SK-N-SH (cell line): ENCODE measurements at regions not wholly inside any gene's neighbourhood (a gene's known extent, or its start where the extent isn't known, plus 50 kb on each side); places are given as distances from the start of the nearest gene placed in this dataset.

ENCODE experiments used
- CHD2 ChIP-seq: fragments of 150-350 bp; IDR thresholded peaks from 2 replicates; pipeline ENCODE4 v1.6.1; 2018; ENCODE audit warnings: low read length; ENCODE audit not compliant: partially characterized antibody
- EP300 ChIP-seq, 2 experiments: IDR thresholded peaks; 2 replicates each; pipeline versions ENCODE4 v1.4.0 to v1.6.1; 2012; ENCODE audit warnings: borderline replicate concordance in 1 of 2, low read depth in 1 of 2, low read length in 1 of 2
- NRF1 ChIP-seq: IDR thresholded peaks from 2 replicates; pipeline ENCODE4 v1.6.1; 2012; ENCODE audit warnings: low read depth, mild to moderate bottlenecking, low read length
- RAD21 ChIP-seq: IDR thresholded peaks from 2 replicates; pipeline ENCODE4 v1.6.1; 2012; ENCODE audit warnings: mild to moderate bottlenecking, low read length
- TCF12 ChIP-seq: IDR thresholded peaks from 2 replicates; pipeline ENCODE4 v1.4.0; 2012
- TEAD4 ChIP-seq: IDR thresholded peaks from 2 replicates; pipeline ENCODE4 v1.4.0; 2012; ENCODE audit warnings: mild to moderate bottlenecking, borderline replicate concordance; ENCODE audit not compliant: insufficient read depth
- TF ChIP-seq, protein P1 (sequence below): fragments of 200-600 bp; sonication (generic); IDR thresholded peaks from 2 replicates; pipeline ENCODE4 v1.6.1; 2017; ENCODE audit warnings: antibody characterized with exemption, mild to moderate bottlenecking, moderate library complexity
- TF ChIP-seq, protein P2 (sequence below): IDR thresholded peaks from 2 replicates; pipeline ENCODE4 v1.4.0; 2012; ENCODE audit warnings: low read depth, borderline replicate concordance
- TF ChIP-seq, protein P3 (sequence below): IDR thresholded peaks from 2 replicates; pipeline ENCODE4 v1.6.1; 2012; ENCODE audit warnings: mild to moderate bottlenecking, low read depth, low read length, moderate library complexity

DNA sequence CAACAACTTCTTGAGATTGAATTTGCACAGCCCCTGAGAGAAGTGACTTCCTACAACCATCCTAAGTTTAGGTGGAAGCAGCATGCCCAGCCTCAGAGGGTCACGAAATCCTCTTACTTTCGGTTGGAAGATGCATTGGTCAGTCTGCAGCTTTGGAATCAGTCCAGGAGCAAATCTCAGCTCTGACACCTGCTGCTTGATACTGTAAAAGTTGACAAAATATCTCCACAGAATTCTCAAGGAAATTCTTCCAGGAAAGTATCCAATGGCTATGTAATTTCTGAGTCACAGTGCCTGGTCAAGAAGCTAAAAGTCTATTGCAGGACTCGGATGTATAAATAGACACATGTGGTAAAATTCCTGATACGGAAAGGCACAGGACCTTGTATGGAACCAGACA, 414.5 kb upstream of the GYPC start:
- TF ChIP-seq, protein P1, sequence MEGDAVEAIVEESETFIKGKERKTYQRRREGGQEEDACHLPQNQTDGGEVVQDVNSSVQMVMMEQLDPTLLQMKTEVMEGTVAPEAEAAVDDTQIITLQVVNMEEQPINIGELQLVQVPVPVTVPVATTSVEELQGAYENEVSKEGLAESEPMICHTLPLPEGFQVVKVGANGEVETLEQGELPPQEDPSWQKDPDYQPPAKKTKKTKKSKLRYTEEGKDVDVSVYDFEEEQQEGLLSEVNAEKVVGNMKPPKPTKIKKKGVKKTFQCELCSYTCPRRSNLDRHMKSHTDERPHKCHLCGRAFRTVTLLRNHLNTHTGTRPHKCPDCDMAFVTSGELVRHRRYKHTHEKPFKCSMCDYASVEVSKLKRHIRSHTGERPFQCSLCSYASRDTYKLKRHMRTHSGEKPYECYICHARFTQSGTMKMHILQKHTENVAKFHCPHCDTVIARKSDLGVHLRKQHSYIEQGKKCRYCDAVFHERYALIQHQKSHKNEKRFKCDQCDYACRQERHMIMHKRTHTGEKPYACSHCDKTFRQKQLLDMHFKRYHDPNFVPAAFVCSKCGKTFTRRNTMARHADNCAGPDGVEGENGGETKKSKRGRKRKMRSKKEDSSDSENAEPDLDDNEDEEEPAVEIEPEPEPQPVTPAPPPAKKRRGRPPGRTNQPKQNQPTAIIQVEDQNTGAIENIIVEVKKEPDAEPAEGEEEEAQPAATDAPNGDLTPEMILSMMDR = no peak
- TF ChIP-seq TCF12 (no peak), RAD21 (no peak), EP300 (IDR thresholded peaks at IDR 0.05; ENCODE audit: borderline replicate concordance in 1 of 2, low read depth in 1 of 2, low read length in 1 of 2) (no peak), TEAD4 (no peak), CHD2 (no peak), NRF1 (no peak)
- TF ChIP-seq, protein P2, sequence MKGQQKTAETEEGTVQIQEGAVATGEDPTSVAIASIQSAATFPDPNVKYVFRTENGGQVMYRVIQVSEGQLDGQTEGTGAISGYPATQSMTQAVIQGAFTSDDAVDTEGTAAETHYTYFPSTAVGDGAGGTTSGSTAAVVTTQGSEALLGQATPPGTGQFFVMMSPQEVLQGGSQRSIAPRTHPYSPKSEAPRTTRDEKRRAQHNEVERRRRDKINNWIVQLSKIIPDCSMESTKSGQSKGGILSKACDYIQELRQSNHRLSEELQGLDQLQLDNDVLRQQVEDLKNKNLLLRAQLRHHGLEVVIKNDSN = no peak
- TF ChIP-seq, protein P3, sequence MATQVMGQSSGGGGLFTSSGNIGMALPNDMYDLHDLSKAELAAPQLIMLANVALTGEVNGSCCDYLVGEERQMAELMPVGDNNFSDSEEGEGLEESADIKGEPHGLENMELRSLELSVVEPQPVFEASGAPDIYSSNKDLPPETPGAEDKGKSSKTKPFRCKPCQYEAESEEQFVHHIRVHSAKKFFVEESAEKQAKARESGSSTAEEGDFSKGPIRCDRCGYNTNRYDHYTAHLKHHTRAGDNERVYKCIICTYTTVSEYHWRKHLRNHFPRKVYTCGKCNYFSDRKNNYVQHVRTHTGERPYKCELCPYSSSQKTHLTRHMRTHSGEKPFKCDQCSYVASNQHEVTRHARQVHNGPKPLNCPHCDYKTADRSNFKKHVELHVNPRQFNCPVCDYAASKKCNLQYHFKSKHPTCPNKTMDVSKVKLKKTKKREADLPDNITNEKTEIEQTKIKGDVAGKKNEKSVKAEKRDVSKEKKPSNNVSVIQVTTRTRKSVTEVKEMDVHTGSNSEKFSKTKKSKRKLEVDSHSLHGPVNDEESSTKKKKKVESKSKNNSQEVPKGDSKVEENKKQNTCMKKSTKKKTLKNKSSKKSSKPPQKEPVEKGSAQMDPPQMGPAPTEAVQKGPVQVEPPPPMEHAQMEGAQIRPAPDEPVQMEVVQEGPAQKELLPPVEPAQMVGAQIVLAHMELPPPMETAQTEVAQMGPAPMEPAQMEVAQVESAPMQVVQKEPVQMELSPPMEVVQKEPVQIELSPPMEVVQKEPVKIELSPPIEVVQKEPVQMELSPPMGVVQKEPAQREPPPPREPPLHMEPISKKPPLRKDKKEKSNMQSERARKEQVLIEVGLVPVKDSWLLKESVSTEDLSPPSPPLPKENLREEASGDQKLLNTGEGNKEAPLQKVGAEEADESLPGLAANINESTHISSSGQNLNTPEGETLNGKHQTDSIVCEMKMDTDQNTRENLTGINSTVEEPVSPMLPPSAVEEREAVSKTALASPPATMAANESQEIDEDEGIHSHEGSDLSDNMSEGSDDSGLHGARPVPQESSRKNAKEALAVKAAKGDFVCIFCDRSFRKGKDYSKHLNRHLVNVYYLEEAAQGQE = no peak
